GM19025 (cell line): ENCODE measurements at regions not wholly inside any gene's neighbourhood (a gene's known extent, or its start where the extent isn't known, plus 50 kb on each side); places are given as distances from the start of the nearest gene placed in this dataset.
"Not testable (repeated sequence)": the region's sequence is repeated elsewhere in the genome, so short reads cannot be mapped to it uniquely, and the experiment has no call there.

Experiments
- ATAC-seq: cut with Tn5 transposase; IDR thresholded peaks from one replicate; pipeline ENCODE4 v1.9.1; 2021; ENCODE audit warnings: mild to moderate bottlenecking, low read depth, moderate library complexity; ENCODE audit not compliant: unreplicated experiment

GRCh38 chr3:39558775-39559306 is 91.4 kb downstream of the MOBP start:
- no peak for ATAC-seq

- no peak for ATAC-seq
These were observed 92.1 kb downstream of the MOBP start for GRCh38 chr3:39559543-39559942.

- ATAC-seq = no peak
These were observed 101.0 kb downstream of the MOBP start for GRCh38 chr3:39568508-39568907.

GRCh38 chr3:39569095-39569494 is 101.6 kb downstream of the MOBP start:
- no peak for ATAC-seq

GRCh38 chr3:39573392-39573791 is 105.9 kb downstream of the MOBP start:
- ATAC-seq = no peak

GRCh38 chr3:39577541-39577940 is 110.1 kb downstream of the MOBP start:
- ATAC-seq = no peak

- ATAC-seq = not testable (repeated sequence)
These were observed 118.7 kb downstream of the MOBP start for GRCh38 chr3:39586215-39586614.

GRCh38 chr3:39587113-39587512 is 119.6 kb downstream of the MOBP start:
- ATAC-seq = no peak

- ATAC-seq = no peak
These were observed 123.3 kb downstream of the MOBP start for GRCh38 chr3:39590806-39591205.

GRCh38 chr3:39592311-39593050 is 125.0 kb downstream of the MOBP start:
- no peak for ATAC-seq

- no peak for ATAC-seq
These were observed 125.9 kb downstream of the MOBP start for GRCh38 chr3:39593341-39593740.

- no peak for ATAC-seq
These were observed 133.8 kb downstream of the MOBP start for GRCh38 chr3:39601241-39601640.

- no peak for ATAC-seq
These were observed 138.4 kb downstream of the MOBP start for GRCh38 chr3:39605837-39606236.

GRCh38 chr3:39626198-39626597 is 158.7 kb downstream of the MOBP start:
- ATAC-seq = no peak

- ATAC-seq = no peak
These were observed 163.7 kb downstream of the MOBP start for GRCh38 chr3:39631136-39631535.

- no peak for ATAC-seq
These were observed 170.3 kb downstream of the MOBP start for GRCh38 chr3:39637807-39638206.

GRCh38 chr3:39638301-39638700 is 170.8 kb downstream of the MOBP start:
- no peak for ATAC-seq

- no peak for ATAC-seq
These were observed 169.8 kb upstream of the MYRIP start for GRCh38 chr3:39639344-39640236.

- ATAC-seq = no peak
These were observed 168.1 kb upstream of the MYRIP start for GRCh38 chr3:39641274-39641673.

- ATAC-seq = no peak
These were observed 165.2 kb upstream of the MYRIP start for GRCh38 chr3:39644176-39644575.

- ATAC-seq = not testable (repeated sequence)
These were observed 158.2 kb upstream of the MYRIP start for GRCh38 chr3:39651256-39651655.
